WERI-Rb-1 (cell line): ENCODE measurements at regions not wholly inside any gene's neighbourhood (a gene's known extent, or its start where the extent isn't known, plus 50 kb on each side); places are given as distances from the start of the nearest gene placed in this dataset.

Experiments
- DNase-seq: peaks from one replicate; pipeline ENCODE4 v3.0.0-alpha.2; 2020
- H3K27ac ChIP-seq: fragments of 250-450 bp; sonication (Bioruptor Pico); 2 replicates; pipeline ENCODE4 v1.5.1; 2020; ENCODE audit warnings: mild to moderate bottlenecking, moderate library complexity
- H3K27me3 ChIP-seq: fragments of 250-450 bp; sonication (Bioruptor Pico); 2 replicates; pipeline ENCODE4 v1.5.1; 2021; ENCODE audit warnings: mild to moderate bottlenecking, low read depth, moderate library complexity; ENCODE audit not compliant: insufficient read depth, severe bottlenecking
- H3K36me3 ChIP-seq: fragments of 250-450 bp; sonication (Bioruptor Pico); 2 replicates; pipeline ENCODE4 v1.5.1; 2020; ENCODE audit warnings: mild to moderate bottlenecking, moderate library complexity
- H3K4me3 ChIP-seq: 2 replicates; pipeline ENCODE4 v1.5.1; 2011; ENCODE audit warnings: low read depth, mild to moderate bottlenecking, control low read depth, low read length
- H3K9me3 ChIP-seq: fragments of 250-450 bp; sonication (Bioruptor Pico); 2 replicates; pipeline ENCODE4 v1.5.1; 2021; ENCODE audit warnings: mild to moderate bottlenecking, moderate library complexity; ENCODE audit not compliant: severe bottlenecking
- CTCF ChIP-seq: IDR thresholded peaks from 2 replicates; pipeline ENCODE4 v1.5.1; 2011; ENCODE audit warnings: low read depth, mild to moderate bottlenecking, control low read depth, inconsistent platforms, low read length

GRCh38 chr2:212929971-212930370 lies 221.4 kb downstream of the IKZF2 start:
- H3K9me3 ChIP-seq = peaks cover under 1% of the 10 kb centered on the region
- H3K4me3 ChIP-seq = no peak overlapping the region
- no peaks in the 10 kb centered on the region for H3K27me3 ChIP-seq
- no peak for TF ChIP-seq CTCF
- H3K36me3 ChIP-seq = no peaks in the 10 kb centered on the region
- no peak for DNase-seq
- H3K27ac ChIP-seq = no peak overlapping the region

DNA sequence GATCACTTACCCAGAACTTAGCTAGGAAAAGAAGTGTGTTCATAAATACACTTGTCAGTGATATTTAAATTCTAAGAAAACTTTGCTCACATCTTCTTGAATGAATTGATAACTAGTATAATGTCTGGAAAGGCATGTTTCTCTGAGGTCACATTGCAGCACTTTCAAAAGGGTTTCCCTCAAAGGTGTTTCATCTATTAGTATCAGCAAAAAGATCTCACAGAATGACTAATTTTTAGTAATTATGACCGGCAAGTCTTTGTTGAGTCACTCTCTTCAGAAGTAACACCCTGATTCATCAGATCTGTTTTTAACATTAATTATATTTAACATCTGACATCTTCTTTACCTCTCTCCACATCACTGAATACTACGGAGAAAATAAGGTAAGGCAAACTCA lies 222.3 kb downstream of the IKZF2 start:
- Histone ChIP-seq H3K4me3 (no peak overlapping the region), H3K9me3 (peaks cover 3% of the 10 kb centered on the region), H3K36me3 (no peaks in the 10 kb centered on the region), H3K27me3 (no peaks in the 10 kb centered on the region), H3K27ac (no peak overlapping the region)
- no peak for DNase-seq
- no peak for TF ChIP-seq CTCF

GRCh38 chr2:212928681-212929080 lies 222.7 kb downstream of the IKZF2 start:
- H3K27ac ChIP-seq = no peak overlapping the region
- TF ChIP-seq CTCF = no peak
- no peak for DNase-seq

DNA sequence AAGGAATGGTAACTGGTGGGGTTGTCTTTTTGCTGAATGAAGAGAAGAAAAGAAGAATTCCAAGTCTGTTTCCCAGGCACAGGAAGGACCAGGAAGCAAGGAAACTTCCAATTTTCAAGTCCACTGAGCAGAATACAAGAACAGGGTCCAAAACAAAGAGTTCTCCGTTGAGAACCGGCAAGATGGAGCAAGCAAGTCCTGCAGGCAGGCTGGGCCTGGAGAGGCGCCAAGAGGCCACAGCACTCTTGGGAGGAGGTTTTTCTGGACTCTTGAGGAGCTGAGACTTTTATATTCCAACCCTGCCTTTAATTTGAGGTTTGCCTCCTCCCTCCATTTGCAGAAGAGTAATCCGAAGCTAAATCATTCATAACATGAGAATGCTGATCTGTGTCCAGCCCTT lies 224.5 kb downstream of the IKZF2 start:
- no peaks in the 10 kb centered on the region for H3K27me3 ChIP-seq
- no peaks in the 10 kb centered on the region for H3K36me3 ChIP-seq
- no peak overlapping the region for H3K4me3 ChIP-seq
- no peak for TF ChIP-seq CTCF
- no peak for DNase-seq
- H3K27ac ChIP-seq = no peak overlapping the region
- H3K9me3 ChIP-seq = peaks cover 3% of the 10 kb centered on the region

More at GRCh38 chr2:212928681-212929080, 222.7 kb downstream of the IKZF2 start:
- H3K4me3 ChIP-seq = no peak overlapping the region
- no peaks in the 10 kb centered on the region for H3K27me3 ChIP-seq
- peaks cover 3% of the 10 kb centered on the region for H3K9me3 ChIP-seq
- no peaks in the 10 kb centered on the region for H3K36me3 ChIP-seq

DNA sequence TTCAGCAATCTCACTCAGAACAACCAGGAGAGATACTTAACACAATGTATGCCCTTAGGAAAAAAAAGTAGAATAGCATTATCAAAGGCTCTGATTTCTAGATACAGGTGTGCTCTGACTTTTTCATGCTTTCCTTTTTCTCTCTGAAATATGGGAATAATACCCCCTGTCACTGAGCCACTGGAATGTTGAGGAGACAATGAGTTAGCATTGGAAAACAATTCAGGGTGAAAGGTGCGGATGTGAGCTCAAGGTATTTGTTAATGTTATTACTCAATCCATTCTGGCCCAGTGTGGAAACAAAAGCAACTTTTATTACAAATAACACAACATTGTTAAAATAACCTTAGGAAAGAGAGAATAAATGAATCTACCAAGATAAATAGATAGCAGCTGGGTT lies 228.0 kb downstream of the IKZF2 start:
- no peak overlapping the region for H3K27ac ChIP-seq
- TF ChIP-seq CTCF = no peak
- no peaks in the 10 kb centered on the region for H3K36me3 ChIP-seq
- H3K9me3 ChIP-seq = peaks cover 3% of the 10 kb centered on the region
- H3K27me3 ChIP-seq = no peaks in the 10 kb centered on the region
- no peak for DNase-seq
- no peak overlapping the region for H3K4me3 ChIP-seq

DNA sequence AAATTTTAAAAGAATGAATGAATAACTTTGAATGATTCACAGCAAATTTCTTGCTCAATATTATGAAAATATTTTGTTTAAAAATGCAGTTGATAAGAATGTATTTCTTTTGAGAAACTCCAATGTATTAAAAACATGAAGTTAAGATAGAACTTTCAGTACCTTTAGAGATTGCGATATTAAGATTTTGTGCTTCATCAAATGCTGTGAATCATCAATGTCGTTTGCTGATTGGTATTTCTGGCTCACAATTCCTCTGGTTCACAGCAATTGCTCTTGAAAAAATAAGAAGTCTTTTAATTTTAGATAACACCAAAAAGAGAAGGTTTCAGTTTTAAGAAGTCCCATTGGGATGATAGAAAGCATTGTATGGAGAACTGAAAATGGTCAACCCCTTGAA lies 228.7 kb downstream of the IKZF2 start:
- TF ChIP-seq CTCF = no peak
- Histone ChIP-seq H3K9me3 (peaks cover 3% of the 10 kb centered on the region), H3K27ac (no peak overlapping the region), H3K36me3 (no peaks in the 10 kb centered on the region), H3K27me3 (no peaks in the 10 kb centered on the region), H3K4me3 (no peak overlapping the region)
- DNase-seq = no peak
